ENCODE measurements at regions not wholly inside any gene's neighbourhood (a gene's known extent, or its start where the extent isn't known, plus 50 kb on each side); places are given as distances from the start of the nearest gene placed in this dataset.

- H4K91ac ChIP-seq (ENCODE audit: insufficient read depth, low read depth, low read length): no peak overlapping the region
- dilution Hi-C loops (cut with HindIII; ENCODE audit: low sequenced_read_pairs, unreplicated experiment) (no loop called here), in situ Hi-C loops (cut with MboI; ENCODE audit: low sequenced_read_pairs) (no loop called here), intact Hi-C loops (cut with micrococcal nuclease) (no loop called here)
- no peaks in the 10 kb centered on the region for H4K20me1 ChIP-seq (ENCODE audit: insufficient read depth, low read length)
- H3K23ac ChIP-seq (ENCODE audit: low read depth, low read length): no peak overlapping the region
- no TSS peak for BruUV-seq (replicated peaks)
- no peak overlapping the region for H2BK20ac ChIP-seq (ENCODE audit: low read depth, low read length)
- H2BK120ac ChIP-seq (ENCODE audit: low read depth, low read length): no peak overlapping the region
- peaks cover 7% of the 10 kb centered on the region for H3K9me3 ChIP-seq (ENCODE audit: control insufficient read depth, insufficient read depth, low read length)
- no peak overlapping the region for H3K9ac ChIP-seq (ENCODE audit: low read depth, low read length)
- no peak overlapping the region for H3K27ac ChIP-seq (ENCODE audit: insufficient read depth, low read length)
- H2AK9ac ChIP-seq (replicated peaks; ENCODE audit: low read depth, low read length, poor library complexity): no peak overlapping the region
- H4K5ac ChIP-seq (ENCODE audit: low read depth, low read length): no peak overlapping the region
- TF ChIP-seq MXI1 (IDR thresholded peaks at IDR 0.05; ENCODE audit: borderline replicate concordance, low read depth, low read length) (no peak), POLR2A (IDR thresholded peaks at IDR 0.05; ENCODE audit: low read depth, low read length) (no peak), FOS (IDR thresholded peaks at IDR 0.05; ENCODE audit: low read depth, low read length) (no peak), CTCF (conservative IDR thresholded peaks at IDR 0.05; ENCODE audit: low read depth, low read length) (no peak), RFX5 (IDR thresholded peaks at IDR 0.05; ENCODE audit: low read depth, low read length) (no peak), CEBPB (IDR thresholded peaks at IDR 0.05; ENCODE audit: low read depth, low read length) (no peak), SMC3 (IDR thresholded peaks at IDR 0.05; ENCODE audit: low read depth, low read length) (no peak), ELK1 (IDR thresholded peaks at IDR 0.05; ENCODE audit: borderline replicate concordance, low read depth, low read length) (no peak), MAFK (IDR thresholded peaks at IDR 0.05; ENCODE audit: low read depth, low read length) (no peak), NFE2L2 (IDR thresholded peaks at IDR 0.05; ENCODE audit: low read depth, low read length) (no peak), CHD1 (IDR thresholded peaks at IDR 0.05; ENCODE audit: low read depth, low read length) (no peak), MAZ (IDR thresholded peaks at IDR 0.05; ENCODE audit: borderline replicate concordance, low read depth, low read length) (no peak), BHLHE40 (IDR thresholded peaks at IDR 0.05; ENCODE audit: low read depth, low read length) (no peak), RCOR1 (IDR thresholded peaks at IDR 0.05; ENCODE audit: insufficient replicate concordance, low read length) (no peak), RAD21 (IDR thresholded peaks at IDR 0.05; ENCODE audit: low read length) (no peak)
- TF ChIP-seq, protein P1, sequence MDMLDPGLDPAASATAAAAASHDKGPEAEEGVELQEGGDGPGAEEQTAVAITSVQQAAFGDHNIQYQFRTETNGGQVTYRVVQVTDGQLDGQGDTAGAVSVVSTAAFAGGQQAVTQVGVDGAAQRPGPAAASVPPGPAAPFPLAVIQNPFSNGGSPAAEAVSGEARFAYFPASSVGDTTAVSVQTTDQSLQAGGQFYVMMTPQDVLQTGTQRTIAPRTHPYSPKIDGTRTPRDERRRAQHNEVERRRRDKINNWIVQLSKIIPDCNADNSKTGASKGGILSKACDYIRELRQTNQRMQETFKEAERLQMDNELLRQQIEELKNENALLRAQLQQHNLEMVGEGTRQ (IDR thresholded peaks at IDR 0.05; ENCODE audit: low read depth, low read length): no peak
- no peak overlapping the region for H3K4me3 ChIP-seq (ENCODE audit: insufficient read depth, low read depth, low read length)
- ChIA-PET CTCF (no interaction called here), POLR2A (ENCODE audit: unreplicated experiment) (no interaction called here)
- H2BK15ac ChIP-seq (ENCODE audit: low read depth, low read length): no peak overlapping the region
- H2AK5ac ChIP-seq (ENCODE audit: low read depth, low read length): no peak overlapping the region
- no peaks in the 10 kb centered on the region for H3K27me3 ChIP-seq (ENCODE audit: control insufficient read depth, insufficient read depth, low read length)
- no peak overlapping the region for H3K4me2 ChIP-seq (ENCODE audit: low read depth, low read length)
- no peaks in the 10 kb centered on the region for H3K9me1 ChIP-seq (ENCODE audit: insufficient read depth, low read length)
- H3K14ac ChIP-seq (replicated peaks; ENCODE audit: low read depth, low read length): no peak overlapping the region
- no peaks in the 10 kb centered on the region for H3K36me3 ChIP-seq (ENCODE audit: control insufficient read depth, insufficient read depth, low read length)
- no peak for DNase-seq
- no peak overlapping the region for H3K4ac ChIP-seq (ENCODE audit: low read depth, low read length)
- no peak overlapping the region for H2AFZ ChIP-seq (replicated peaks; ENCODE audit: low read length, poor library complexity)
- no peak overlapping the region for H3K56ac ChIP-seq (ENCODE audit: extremely low read depth, insufficient read depth, low read length)
- no peak overlapping the region for H4K8ac ChIP-seq (ENCODE audit: low read depth in 2 of 2, low read length in 2 of 2)
- H3K79me1 ChIP-seq (ENCODE audit: low read depth in 1 of 2, low read length in 2 of 2): no peaks in the 10 kb centered on the region
- H3K18ac ChIP-seq (ENCODE audit: low read depth, low read length): no peak overlapping the region
- no peak for ATAC-seq (ENCODE audit: low read depth)
- H2BK5ac ChIP-seq (ENCODE audit: low read depth, low read length, poor library complexity, severe bottlenecking): no peak overlapping the region
- no peaks in the 10 kb centered on the region for H3K4me1 ChIP-seq (ENCODE audit: control insufficient read depth, insufficient read depth, low read length)
These were observed 454.0 kb downstream of the NEBL start for GRCh38 chr10:20443094-20443493.

Measured in IMR-90 (cell line).